ENCODE measurements at regions not wholly inside any gene's neighbourhood (a gene's known extent, or its start where the extent isn't known, plus 50 kb on each side); places are given as distances from the start of the nearest gene placed in this dataset.
"Not testable (repeated sequence)": the region's sequence is repeated elsewhere in the genome, so short reads cannot be mapped to it uniquely, and the experiment has no call there.

GRCh38 chr7:13778967-13779366 lies 210.5 kb downstream of the ETV1 start:
- no peaks in the 10 kb centered on the region for H3K27me3 Mint-ChIP-seq
- H3K27ac Mint-ChIP-seq, result no peak overlapping the region
- H3K4me3 Mint-ChIP-seq, result no peak overlapping the region

GRCh38 chr7:13790611-13791010 lies 198.9 kb downstream of the ETV1 start:
- DNase-seq (no peak), ATAC-seq (replicated peaks) (no peak)
- Mint-ChIP-seq H3K27ac (no peak overlapping the region), H3K4me3 (no peak overlapping the region), H3K36me3 (ENCODE audit: insufficient read depth) (no peaks in the 10 kb centered on the region), H3K4me1 (ENCODE audit: low read depth in 2 of 2) (peaks cover 0 to 2% of the 10 kb centered on the region in 2 donors), H3K27me3 (peaks cover 0 to 17% of the 10 kb centered on the region in 2 donors), H3K9me3 (no peaks in the 10 kb centered on the region)

More at GRCh38 chr7:13778967-13779366, 210.5 kb downstream of the ETV1 start:
- Mint-ChIP-seq H3K4me1 (ENCODE audit: low read depth in 2 of 2) (peaks cover 0 to 5% of the 10 kb centered on the region in 2 donors), H3K9me3 (no peaks in the 10 kb centered on the region), H3K36me3 (ENCODE audit: insufficient read depth) (no peaks in the 10 kb centered on the region)
- peak; percentile 40 for ATAC-seq (replicated peaks)
- no peak for DNase-seq

DNA sequence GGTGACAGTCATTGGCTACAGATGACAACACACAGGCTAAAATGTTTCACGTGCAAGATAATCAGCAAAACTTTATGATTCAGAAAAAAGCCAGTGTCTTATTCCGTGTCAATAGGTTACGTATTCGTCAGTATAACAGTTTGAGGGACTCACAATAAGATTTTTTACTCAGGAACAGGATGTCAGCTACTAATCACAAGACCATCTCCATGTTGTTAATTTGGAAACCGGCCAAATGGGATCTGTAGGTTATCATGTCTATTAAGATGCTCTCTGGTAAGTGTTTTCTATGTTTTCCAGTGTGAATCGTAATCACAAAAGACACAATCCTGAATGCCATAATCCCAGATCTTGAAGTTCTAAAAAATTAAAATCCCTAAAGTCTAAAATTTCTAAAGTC lies 197.3 kb downstream of the ETV1 start:
- Mint-ChIP-seq H3K27ac (no peak overlapping the region), H3K4me1 (ENCODE audit: low read depth in 2 of 2) (peaks cover 0 to 2% of the 10 kb centered on the region in 2 donors), H3K4me3 (no peak overlapping the region), H3K9me3 (no peaks in the 10 kb centered on the region), H3K27me3 (peaks cover 0 to 17% of the 10 kb centered on the region in 2 donors), H3K36me3 (ENCODE audit: insufficient read depth) (no peaks in the 10 kb centered on the region)
- DNase-seq (no peak), ATAC-seq (replicated peaks) (no peak)

DNA sequence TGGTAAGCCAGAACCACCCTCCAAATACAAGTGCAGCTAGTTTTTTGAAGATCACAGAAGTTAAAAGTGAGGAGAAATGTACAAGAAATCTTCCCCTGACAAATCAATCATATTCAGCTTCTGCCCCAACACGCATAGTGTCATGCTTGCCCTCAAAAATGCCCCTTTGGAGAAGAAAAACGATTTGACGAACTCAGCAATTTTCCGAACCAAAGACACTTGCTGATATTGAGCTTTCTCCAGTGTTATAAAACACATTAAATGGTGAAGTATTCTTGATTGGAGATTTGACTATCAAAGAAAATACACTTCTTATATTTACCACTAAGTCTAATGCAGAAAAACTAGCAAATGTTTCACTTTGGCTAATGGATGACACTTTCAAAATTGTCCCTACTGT lies 195.5 kb downstream of the ETV1 start:
- no peak for DNase-seq
- H3K9me3 Mint-ChIP-seq, result no peaks in the 10 kb centered on the region
- H3K4me1 Mint-ChIP-seq (ENCODE audit: low read depth in 2 of 2), result peaks cover 0 to 2% of the 10 kb centered on the region in 2 donors
- H3K36me3 Mint-ChIP-seq (ENCODE audit: insufficient read depth), result no peaks in the 10 kb centered on the region
- no peak overlapping the region for H3K27ac Mint-ChIP-seq
- ATAC-seq (replicated peaks), result no peak
- no peak overlapping the region for H3K4me3 Mint-ChIP-seq
- H3K27me3 Mint-ChIP-seq, result peaks cover 0 to 17% of the 10 kb centered on the region in 2 donors

DNA sequence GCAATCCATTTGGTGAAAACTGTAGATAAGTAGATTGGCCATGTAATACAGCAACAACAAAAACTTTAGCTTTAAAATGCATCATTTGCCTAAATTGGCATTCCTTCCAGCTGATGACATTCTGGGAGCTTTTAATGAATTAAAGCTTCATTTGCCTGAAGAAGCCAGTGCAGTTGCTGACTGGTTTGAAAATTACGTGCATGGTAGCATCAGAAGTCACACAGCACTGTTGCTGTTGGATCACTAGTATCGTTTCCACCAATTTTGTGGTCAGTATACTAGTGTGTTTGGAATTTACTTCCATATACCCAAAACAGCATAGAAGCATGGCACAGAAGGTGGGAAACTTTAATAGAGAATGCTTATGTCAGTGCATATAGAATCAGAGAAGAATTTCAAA lies 194.9 kb downstream of the ETV1 start:
- DNase-seq (no peak), ATAC-seq (replicated peaks) (no peak)
- Mint-ChIP-seq H3K4me1 (ENCODE audit: low read depth in 2 of 2) (peaks cover 0 to 2% of the 10 kb centered on the region in 2 donors), H3K4me3 (no peak overlapping the region), H3K27me3 (peaks cover 0 to 17% of the 10 kb centered on the region in 2 donors), H3K27ac (no peak overlapping the region), H3K9me3 (no peaks in the 10 kb centered on the region), H3K36me3 (ENCODE audit: insufficient read depth) (no peaks in the 10 kb centered on the region)

GRCh38 chr7:13797545-13797944 lies 191.9 kb downstream of the ETV1 start:
- DNase-seq (no peak), ATAC-seq (replicated peaks) (no peak)
- Mint-ChIP-seq H3K4me1 (ENCODE audit: low read depth in 2 of 2) (peaks cover under 1 to 5% of the 10 kb centered on the region in 2 donors), H3K4me3 (no peak overlapping the region), H3K36me3 (ENCODE audit: insufficient read depth) (no peaks in the 10 kb centered on the region), H3K9me3 (no peaks in the 10 kb centered on the region), H3K27ac (no peak overlapping the region), H3K27me3 (no peaks in the 10 kb centered on the region)

DNA sequence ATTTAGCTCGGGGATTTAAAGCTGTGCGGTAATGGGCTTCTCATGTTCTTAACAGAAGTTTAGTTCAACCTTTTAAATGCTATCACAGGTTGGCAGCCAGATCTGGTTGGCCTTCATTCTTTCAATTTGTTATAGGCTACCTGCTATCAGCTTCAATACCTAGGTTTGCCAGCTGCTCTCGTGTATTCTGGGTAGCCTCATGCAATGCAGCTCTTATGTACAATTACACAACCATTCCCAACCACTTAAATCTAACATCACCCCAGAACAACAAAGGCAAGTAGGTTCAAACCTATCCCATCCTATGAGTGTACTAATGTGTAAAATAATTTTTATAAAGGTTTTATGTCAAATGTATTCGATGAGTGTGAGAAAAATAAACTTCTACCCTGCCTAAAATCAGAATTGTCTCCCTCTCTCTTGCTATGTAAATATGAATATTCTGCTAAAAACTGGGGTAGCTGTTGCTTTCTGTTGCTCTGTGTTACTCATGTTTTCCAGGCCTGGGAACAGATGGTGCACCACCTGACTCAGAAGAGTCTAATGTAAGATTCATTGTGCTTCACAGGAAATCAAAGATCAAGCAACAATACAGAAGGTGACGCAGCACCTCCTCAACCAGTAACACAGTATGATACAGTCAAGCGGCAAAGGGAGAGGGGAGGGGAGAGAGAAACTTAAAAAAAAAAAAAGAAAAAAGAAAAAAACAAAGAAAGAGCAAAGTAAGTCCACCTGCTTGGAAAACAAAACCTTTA lies 188.6 kb downstream of the ETV1 start:
- Mint-ChIP-seq H3K27me3 (peaks cover 7% of the 10 kb centered on the region in 2 donors), H3K27ac (no peak overlapping the region), H3K9me3 (no peaks in the 10 kb centered on the region), H3K4me3 (no peak overlapping the region), H3K4me1 (ENCODE audit: low read depth in 2 of 2) (peaks cover 0 to 5% of the 10 kb centered on the region in 2 donors), H3K36me3 (ENCODE audit: insufficient read depth) (no peaks in the 10 kb centered on the region)
- DNase-seq (no peak), ATAC-seq (replicated peaks) (peak; percentile 79)

DNA sequence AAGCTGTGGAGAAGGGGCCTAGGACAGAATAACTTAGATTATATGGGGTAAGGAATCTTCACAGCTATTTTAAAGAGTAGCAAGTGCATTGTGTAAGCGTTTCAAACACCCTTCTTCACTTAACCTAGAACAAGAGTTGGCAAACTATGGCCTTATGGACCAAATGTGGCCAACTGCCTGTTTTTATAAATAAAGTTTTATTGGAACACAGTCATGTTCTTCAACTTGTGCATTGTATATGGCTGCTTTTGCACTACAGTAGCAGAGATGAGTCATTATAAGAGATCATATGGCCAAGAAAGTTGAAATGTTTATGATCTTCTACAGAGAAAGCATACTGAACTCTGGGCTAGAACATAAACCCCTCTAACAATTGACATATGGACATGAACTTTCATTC lies 187.8 kb downstream of the ETV1 start:
- DNase-seq (no peak), ATAC-seq (replicated peaks) (no peak)
- no peak overlapping the region for H3K4me3 Mint-ChIP-seq
- H3K27me3 Mint-ChIP-seq, result peaks cover 7 to 9% of the 10 kb centered on the region in 2 donors
- H3K36me3 Mint-ChIP-seq (ENCODE audit: insufficient read depth), result no peaks in the 10 kb centered on the region
- no peaks in the 10 kb centered on the region for H3K9me3 Mint-ChIP-seq
- H3K4me1 Mint-ChIP-seq (ENCODE audit: low read depth in 2 of 2), result peaks cover 0 to 5% of the 10 kb centered on the region in 2 donors
- no peak overlapping the region for H3K27ac Mint-ChIP-seq

DNA sequence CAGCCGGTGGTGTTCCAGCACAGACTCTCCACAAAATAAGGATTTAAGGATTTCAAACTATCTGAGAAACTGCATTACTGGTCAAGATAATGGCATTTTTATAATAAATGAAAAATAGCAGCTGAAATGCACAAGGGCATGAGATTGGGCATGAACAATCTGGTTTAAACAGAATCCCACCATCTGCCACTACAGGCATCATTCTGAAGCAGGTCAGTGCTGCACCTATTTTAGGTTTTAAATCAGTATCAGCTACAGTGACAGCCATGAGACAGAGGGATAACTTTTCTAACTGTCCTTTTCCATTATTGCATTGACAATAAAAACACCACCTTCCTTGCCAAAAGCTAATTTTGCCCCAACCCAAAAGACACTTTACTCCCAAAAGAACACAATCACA lies 186.8 kb downstream of the ETV1 start:
- ATAC-seq (replicated peaks), result no peak
- Mint-ChIP-seq H3K9me3 (no peaks in the 10 kb centered on the region), H3K27me3 (peaks cover 7 to 9% of the 10 kb centered on the region in 2 donors), H3K4me3 (no peak overlapping the region), H3K4me1 (ENCODE audit: low read depth in 2 of 2) (peaks cover 0 to 5% of the 10 kb centered on the region in 2 donors), H3K36me3 (ENCODE audit: insufficient read depth) (no peaks in the 10 kb centered on the region), H3K27ac (no peak overlapping the region)
- no peak for DNase-seq

DNA sequence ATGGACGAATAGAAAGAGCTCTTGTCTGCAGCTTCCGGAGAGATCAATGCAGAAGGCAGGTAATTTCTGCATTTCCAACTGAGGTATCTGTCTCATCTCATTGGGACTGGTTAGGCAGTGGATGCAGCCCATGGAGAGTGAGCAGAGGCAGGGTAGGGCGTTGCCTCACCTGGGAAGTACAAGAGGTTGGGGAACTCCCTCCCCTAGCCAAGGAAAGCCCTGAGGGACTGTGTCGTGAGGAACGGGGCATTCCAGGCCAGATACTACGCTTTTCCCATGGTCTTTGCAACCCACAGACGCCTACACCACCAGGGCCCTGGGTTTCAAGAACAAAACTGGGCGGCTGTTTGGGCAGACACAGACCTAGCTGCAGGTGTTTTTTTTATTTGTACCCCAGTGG lies 186.3 kb downstream of the ETV1 start:
- H3K9me3 Mint-ChIP-seq, result no peaks in the 10 kb centered on the region
- H3K27me3 Mint-ChIP-seq, result peaks cover 7 to 9% of the 10 kb centered on the region in 2 donors
- H3K4me3 Mint-ChIP-seq, result no peak overlapping the region
- peaks cover 0 to 5% of the 10 kb centered on the region in 2 donors for H3K4me1 Mint-ChIP-seq (ENCODE audit: low read depth in 2 of 2)
- no peak overlapping the region for H3K27ac Mint-ChIP-seq
- no peaks in the 10 kb centered on the region for H3K36me3 Mint-ChIP-seq (ENCODE audit: insufficient read depth)
- DNase-seq, result no peak
- ATAC-seq (replicated peaks), result no peak

DNA sequence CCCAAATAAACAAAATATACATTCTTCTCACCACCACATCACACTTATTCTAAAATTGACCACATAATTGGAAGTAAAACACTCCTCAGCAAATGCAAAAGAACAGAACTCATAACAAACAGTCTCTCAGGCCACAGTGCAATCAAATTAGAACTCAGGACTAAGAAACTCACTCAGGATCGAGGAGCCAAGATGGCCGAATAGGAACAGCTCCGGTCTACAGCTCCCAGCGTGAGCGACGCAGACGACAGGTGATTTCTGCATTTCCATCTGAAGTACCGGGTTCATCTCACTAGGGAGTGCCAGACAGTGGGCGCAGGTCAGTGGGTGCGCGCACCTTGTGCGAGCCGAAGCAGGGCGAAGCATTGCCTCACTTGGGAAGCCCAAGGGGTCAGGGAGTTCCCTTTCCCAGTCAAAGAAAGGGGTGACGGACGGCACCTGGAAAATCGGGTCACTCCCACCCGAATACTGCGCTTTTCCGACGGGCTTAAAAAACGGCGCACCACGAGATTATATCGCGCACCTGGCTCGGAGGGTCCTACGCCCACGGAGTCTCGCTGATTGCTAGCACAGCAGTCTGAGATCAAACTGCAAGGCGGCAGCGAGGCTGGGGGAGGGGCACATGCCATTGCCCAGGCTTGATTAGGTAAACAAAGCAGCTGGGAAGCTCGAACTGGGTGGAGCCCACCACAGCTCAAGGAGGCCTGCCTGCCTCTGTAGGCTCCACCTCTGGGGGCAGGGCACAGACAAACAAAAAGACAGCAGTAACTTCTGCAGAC lies 183.2 kb downstream of the ETV1 start:
- H3K4me1 Mint-ChIP-seq (ENCODE audit: low read depth in 2 of 2); H3K27me3 Mint-ChIP-seq; DNase-seq; ATAC-seq (replicated peaks); H3K27ac Mint-ChIP-seq; H3K36me3 Mint-ChIP-seq (ENCODE audit: insufficient read depth); H3K4me3 Mint-ChIP-seq; H3K9me3 Mint-ChIP-seq: not testable (repeated sequence)

- H3K36me3 Mint-ChIP-seq (ENCODE audit: insufficient read depth); DNase-seq; H3K4me1 Mint-ChIP-seq (ENCODE audit: low read depth in 2 of 2); ATAC-seq (replicated peaks); H3K9me3 Mint-ChIP-seq; H3K27ac Mint-ChIP-seq; H3K4me3 Mint-ChIP-seq; H3K27me3 Mint-ChIP-seq: not testable (repeated sequence)
These were observed 172.2 kb downstream of the ETV1 start for GRCh38 chr7:13817230-13817629.

DNA sequence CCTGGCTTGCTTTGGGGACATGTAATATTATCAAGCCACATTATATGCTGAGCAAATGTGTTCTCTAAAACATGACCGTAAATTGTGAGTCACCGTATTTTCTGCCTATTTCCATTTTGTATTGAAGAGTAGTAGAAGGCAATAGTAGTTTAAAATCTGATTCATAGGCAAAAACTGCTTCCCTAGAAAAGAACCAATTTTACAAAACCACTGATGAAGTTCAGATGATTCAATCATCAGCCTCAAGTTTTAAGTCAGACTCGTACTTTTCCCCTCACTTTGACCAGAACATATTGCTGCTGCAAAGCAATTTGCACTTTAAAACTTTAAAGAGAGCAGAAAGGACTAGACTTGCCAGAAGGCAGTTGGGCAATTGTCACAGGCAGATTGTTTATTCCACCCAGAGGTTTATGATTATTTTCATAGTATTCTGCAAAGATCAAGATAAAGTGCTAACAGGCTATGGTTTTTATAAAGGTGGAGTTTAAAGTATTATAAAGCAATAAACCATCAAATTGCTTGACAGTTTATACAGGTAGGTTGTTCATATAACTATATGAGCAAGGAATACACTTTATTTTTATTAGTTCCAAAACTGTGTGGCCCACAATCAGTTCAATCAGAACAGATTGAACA lies 168.2 kb downstream of the ETV1 start:
- Mint-ChIP-seq H3K36me3 (ENCODE audit: insufficient read depth) (no peaks in the 10 kb centered on the region), H3K4me1 (ENCODE audit: low read depth in 2 of 2) (no peaks in the 10 kb centered on the region), H3K27me3 (no peaks in the 10 kb centered on the region), H3K9me3 (no peaks in the 10 kb centered on the region), H3K27ac (no peak overlapping the region), H3K4me3 (no peak overlapping the region)
- no peak for ATAC-seq (replicated peaks)
- no peak for DNase-seq

All from effector memory CD8-positive, alpha-beta T cell (primary cell).